GM19397 (cell line): ENCODE measurements at regions not wholly inside any gene's neighbourhood (a gene's known extent, or its start where the extent isn't known, plus 50 kb on each side); places are given as distances from the start of the nearest gene placed in this dataset.
"Not testable (repeated sequence)": the region's sequence is repeated elsewhere in the genome, so short reads cannot be mapped to it uniquely, and the experiment has no call there.

Source experiments
- ATAC-seq: cut with Tn5 transposase; IDR thresholded peaks from one replicate; pipeline ENCODE4 v1.9.1; 2021; ENCODE audit warnings: mild to moderate bottlenecking, moderate library complexity; ENCODE audit not compliant: unreplicated experiment

GRCh38 chr4:181757098-181757497, 486.1 kb upstream of the TENM3 start:
- ATAC-seq: no peak

- ATAC-seq: no peak
Measured at GRCh38 chr4:181757910-181758660, 485.1 kb upstream of the TENM3 start.

- no peak for ATAC-seq
Measured at GRCh38 chr4:181760560-181760959, 482.6 kb upstream of the TENM3 start.

GRCh38 chr4:181761156-181761555, 482.0 kb upstream of the TENM3 start:
- ATAC-seq: no peak

GRCh38 chr4:181766061-181766548, 477.1 kb upstream of the TENM3 start:
- ATAC-seq: no peak

GRCh38 chr4:181770971-181771370, 472.2 kb upstream of the TENM3 start:
- no peak for ATAC-seq

- ATAC-seq: no peak
Measured at GRCh38 chr4:181775298-181775697, 467.9 kb upstream of the TENM3 start.

- ATAC-seq: no peak
Measured at GRCh38 chr4:181776264-181777054, 466.7 kb upstream of the TENM3 start.

- ATAC-seq: no peak
Measured at GRCh38 chr4:181777518-181777917, 465.7 kb upstream of the TENM3 start.

GRCh38 chr4:181784881-181785280, 458.3 kb upstream of the TENM3 start:
- no peak for ATAC-seq

GRCh38 chr4:181792641-181793040, 450.6 kb upstream of the TENM3 start:
- ATAC-seq: no peak

GRCh38 chr4:181793096-181793495, 450.1 kb upstream of the TENM3 start:
- no peak for ATAC-seq

GRCh38 chr4:181796502-181796901, 446.7 kb upstream of the TENM3 start:
- ATAC-seq: no peak

GRCh38 chr4:181798536-181798935, 444.7 kb upstream of the TENM3 start:
- no peak for ATAC-seq

- no peak for ATAC-seq
Measured at GRCh38 chr4:181799561-181800069, 443.6 kb upstream of the TENM3 start.

- ATAC-seq: no peak
Measured at GRCh38 chr4:181802207-181802606, 441.0 kb upstream of the TENM3 start.

- no peak for ATAC-seq
Measured at GRCh38 chr4:181807771-181808170, 435.4 kb upstream of the TENM3 start.

GRCh38 chr4:181810711-181811110, 432.5 kb upstream of the TENM3 start:
- ATAC-seq: no peak

GRCh38 chr4:181811550-181811949, 431.7 kb upstream of the TENM3 start:
- not testable (repeated sequence) for ATAC-seq

GRCh38 chr4:181819946-181820345, 423.3 kb upstream of the TENM3 start:
- ATAC-seq: no peak

- no peak for ATAC-seq
Measured at GRCh38 chr4:181820553-181820952, 422.6 kb upstream of the TENM3 start.
